ENCODE measurements at regions not wholly inside any gene's neighbourhood (a gene's known extent, or its start where the extent isn't known, plus 50 kb on each side); places are given as distances from the start of the nearest gene placed in this dataset.

GRCh38 chr10:123614888-123615287, 51.3 kb upstream of the GPR26 start:
- TF ChIP-seq ZFX (IDR thresholded peaks at IDR 0.05; ENCODE audit: borderline replicate concordance) (no peak), CTCF (IDR thresholded peaks at IDR 0.05) (no peak)
- H3K27ac ChIP-seq = no peak overlapping the region
